HG03064 (cell line): ENCODE measurements at regions not wholly inside any gene's neighbourhood (a gene's known extent, or its start where the extent isn't known, plus 50 kb on each side); places are given as distances from the start of the nearest gene placed in this dataset.
"Not testable (repeated sequence)": the region's sequence is repeated elsewhere in the genome, so short reads cannot be mapped to it uniquely, and the experiment has no call there.

Experiments
- ATAC-seq: cut with Tn5 transposase; IDR thresholded peaks from one replicate; pipeline ENCODE4 v1.9.1; 2021; ENCODE audit warnings: low read depth; ENCODE audit not compliant: unreplicated experiment

DNA sequence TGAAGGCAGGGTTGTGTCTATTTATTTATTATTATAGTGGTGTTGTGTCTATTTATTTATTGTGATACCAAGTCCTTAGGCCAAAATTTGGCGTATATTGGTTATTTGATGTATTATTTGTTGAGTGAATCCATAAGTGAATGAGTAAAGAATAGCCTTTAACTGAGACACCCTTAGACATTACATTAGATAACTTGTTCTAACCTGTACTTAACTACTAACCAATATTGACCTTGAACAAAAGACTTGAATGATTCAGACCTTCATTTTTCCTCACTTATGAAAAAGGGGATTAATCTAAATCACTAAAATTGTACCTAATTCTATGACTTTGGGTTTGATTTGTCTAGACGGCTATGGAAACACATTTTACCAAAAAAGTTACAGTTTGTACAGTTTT, 370.5 kb downstream of the JRKL start:
- ATAC-seq, result no peak

DNA sequence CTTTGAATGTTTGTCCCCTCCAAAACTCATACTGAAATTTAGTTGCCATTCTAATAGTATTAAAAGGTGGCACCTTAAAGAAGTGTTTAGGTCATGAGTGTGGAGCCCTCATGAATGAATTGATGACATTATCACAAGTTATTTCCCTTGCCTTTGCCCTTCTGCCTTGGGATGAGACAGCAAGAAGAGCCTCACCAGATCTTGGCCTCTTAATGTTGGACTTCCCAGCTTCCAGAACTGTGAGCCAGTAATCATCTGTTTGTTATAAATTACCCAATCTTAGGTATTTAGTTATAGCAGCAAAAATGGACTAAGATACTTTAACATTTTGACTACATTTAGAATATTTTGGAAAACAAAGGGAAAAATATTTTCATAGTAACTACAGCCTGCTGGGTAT, 371.0 kb downstream of the JRKL start:
- ATAC-seq, result no peak

DNA sequence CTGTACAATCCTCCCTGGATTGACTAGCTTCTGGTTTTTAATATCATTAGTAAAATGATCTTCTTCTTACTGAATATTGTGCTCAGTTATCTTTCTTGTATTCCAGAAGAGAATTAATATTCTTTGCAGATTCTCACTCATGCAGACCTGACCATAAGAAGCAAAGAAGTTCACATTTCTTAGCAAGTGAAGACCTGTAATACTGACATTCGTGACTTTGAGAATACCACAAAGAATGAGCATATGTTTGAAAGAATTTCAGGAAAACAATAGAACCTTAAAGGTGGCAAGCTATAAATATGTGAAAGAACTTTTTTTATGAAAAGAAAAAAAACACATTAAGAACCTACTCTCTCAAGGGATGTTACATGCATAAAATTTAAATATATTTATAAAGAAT, 371.6 kb downstream of the JRKL start:
- ATAC-seq, result no peak

DNA sequence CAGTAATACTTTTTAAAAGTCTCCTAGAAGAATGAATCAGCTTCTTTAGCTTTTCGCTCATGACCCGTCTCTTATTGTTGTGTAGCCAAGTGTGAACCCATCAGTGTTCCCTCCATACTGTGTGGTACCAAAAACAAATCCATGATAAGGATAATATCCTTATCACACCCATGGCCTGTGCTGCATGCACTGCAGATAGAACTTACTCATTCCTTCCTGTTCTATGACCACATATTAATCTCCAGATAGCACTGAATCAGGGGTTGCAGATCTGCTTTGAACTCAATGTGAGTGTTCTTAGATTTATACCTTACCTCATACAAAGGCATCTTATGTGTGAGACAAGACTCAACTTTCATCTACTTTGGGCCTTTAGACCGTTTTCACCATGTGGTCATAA, 373.4 kb downstream of the JRKL start:
- ATAC-seq, result no peak

DNA sequence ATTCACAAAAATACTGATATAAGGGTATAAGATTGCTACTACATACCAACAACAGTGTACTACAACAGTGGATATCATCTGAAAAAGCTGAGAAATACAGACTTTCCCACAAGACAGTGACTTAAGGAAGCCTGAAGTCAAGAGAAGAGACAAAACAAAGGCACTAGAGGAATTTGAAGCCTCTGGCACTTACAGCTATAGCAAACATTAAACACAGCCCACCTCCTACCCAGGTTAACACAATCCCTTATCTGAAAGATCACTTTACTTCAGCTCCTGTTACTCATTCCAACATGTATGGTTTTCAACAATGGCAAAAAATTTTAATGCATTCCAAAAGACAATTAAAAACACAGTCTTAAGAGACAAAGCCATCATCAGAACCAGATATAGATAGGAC, 388.5 kb downstream of the JRKL start:
- ATAC-seq, result no peak

DNA sequence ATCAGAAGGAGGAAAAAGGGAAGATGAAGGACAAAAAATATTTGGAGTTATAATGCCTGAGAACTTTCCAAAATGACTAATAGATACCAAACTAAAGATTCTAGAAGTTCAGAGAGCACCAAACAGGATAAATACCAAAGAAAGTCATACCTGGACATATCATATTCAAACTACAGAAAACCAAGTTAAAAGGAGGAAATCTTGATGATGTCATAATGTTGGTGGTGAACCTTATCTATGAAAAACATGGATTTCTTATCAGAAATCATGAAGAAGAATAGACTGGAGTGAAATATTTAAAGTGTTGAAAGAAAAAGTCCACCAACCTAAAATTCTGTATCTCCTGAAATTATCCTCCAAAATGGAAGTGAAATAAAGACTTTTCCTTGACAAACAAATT, 389.2 kb downstream of the JRKL start:
- no peak for ATAC-seq

DNA sequence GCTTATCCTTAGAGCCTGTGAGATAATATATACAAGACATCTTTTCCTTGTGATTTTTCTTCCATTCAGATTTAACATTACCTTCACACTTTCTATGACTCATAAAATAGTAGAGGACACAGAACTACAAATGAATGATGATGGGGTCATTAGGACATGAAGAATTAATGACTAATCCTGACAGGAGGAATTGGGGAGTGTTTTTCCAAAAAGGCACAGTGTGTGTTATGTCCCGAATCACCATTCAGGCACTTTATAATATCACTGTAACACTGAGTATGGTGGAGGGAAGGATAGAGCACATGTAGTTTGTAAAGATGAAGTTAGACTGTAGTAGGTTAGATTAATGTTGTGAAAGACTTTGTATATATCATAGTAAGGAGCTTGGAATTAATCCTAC, 391.3 kb downstream of the JRKL start:
- no peak for ATAC-seq

DNA sequence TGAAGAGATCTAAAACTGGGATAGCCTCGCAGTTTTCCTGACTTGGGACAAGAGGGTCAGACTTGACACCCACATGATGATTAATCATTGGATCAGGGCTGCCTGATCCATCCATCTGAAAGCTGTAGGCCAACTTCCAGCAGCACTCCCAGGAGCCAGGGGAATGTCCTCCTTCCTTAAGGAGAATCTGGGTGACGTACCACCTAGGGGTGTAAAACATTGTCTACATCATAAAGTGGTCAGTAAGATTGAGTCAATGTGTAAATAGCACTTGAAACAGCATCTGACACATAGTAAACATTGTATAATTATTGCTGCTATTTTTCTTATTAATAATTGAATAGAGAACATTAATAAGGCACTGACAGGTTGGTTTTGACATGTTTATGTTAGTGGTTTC, 392.8 kb downstream of the JRKL start:
- ATAC-seq, result no peak

DNA sequence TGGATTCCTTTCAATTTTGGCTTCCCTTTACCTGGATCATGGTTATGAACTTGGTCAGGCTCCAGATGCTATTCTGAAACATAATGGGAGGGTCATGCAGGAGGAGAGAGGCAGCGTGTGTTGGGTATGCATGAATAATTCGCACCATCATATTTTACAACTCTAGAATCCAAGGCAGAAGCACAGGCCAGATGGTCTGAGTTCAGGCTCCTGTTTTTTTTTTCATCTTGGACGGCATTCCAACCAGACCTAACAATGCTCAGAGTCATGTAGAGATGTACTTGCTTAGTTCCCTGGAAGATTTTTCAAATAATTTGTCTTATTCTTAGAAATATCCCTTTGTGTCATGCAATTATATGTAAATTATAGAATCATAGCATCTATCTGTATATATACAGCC, 393.5 kb downstream of the JRKL start:
- ATAC-seq, result no peak

DNA sequence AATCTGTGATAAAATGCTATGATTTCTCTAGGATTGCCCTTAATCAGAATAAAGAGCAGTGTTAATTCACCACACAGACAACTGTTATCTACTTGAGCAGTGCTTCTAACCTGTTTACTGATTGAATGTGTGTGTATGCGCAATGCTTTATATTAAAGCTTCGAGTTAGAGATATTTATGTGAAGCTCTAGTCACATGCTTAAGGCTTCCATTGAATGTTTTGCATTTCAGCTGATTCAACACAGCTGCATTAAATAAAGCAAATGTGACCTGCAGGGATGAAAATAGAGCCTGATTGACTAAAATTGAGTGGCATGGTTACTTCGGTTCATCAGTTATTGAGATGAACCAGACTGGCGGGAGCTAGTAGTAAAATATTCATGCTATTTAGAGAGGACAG, 395.3 kb downstream of the JRKL start:
- ATAC-seq, result no peak

DNA sequence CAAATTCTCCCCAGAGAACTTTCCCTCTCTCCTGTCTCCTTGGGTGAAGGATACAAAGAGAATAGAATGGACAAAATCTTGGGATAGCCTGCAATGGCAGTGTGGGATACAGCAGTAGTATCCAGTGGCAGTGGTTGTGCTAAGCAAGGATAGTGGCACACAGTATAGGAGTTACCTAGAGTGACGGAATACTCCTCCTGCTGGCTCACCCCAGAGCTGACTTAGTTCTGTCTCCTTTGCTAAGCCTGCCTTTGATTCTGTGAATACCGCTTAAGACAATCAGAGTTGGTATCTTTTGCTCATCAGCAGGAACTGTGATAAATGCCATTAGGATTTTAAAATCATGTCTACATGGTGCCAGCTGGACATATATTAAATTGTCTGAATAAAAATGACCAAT, 404.3 kb downstream of the JRKL start:
- no peak for ATAC-seq

DNA sequence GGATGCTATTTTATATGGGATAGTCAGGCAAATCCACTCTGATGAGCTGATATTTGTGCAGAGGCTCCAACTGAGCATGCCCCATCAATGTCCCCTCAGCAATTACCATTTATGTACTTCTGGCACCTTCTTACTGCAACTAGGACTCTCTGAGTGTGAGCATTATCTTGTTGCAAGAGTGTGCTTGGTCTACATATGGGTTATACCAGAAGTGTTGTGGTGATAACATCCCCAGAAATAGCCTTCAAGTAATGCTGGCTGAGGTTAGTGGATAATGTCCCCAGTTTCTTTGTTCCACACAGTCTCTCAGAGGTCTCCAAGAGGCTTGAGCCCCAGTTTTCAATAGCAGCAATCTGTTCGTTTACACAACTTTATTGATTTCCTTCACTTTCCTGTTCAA, 408.6 kb downstream of the JRKL start:
- no peak for ATAC-seq

DNA sequence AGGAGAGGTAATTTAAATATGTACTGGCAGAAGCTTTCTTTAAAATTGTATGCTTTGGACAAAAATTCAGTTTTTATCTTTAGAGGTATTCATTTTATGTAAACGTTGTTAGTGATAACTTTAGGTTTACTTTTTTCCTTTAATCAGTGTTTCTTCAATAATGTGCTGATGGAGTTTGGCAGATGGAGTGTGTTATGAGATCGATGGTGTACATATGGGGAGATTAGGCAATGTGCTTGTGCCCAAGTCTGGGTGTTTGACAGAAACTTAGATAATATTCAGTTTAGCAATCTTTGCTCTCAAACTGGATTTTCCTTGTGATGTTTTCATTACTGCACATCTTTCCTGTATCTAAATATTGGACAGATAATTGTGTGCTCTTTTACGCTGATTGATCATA, 425.4 kb downstream of the JRKL start:
- ATAC-seq, result no peak

DNA sequence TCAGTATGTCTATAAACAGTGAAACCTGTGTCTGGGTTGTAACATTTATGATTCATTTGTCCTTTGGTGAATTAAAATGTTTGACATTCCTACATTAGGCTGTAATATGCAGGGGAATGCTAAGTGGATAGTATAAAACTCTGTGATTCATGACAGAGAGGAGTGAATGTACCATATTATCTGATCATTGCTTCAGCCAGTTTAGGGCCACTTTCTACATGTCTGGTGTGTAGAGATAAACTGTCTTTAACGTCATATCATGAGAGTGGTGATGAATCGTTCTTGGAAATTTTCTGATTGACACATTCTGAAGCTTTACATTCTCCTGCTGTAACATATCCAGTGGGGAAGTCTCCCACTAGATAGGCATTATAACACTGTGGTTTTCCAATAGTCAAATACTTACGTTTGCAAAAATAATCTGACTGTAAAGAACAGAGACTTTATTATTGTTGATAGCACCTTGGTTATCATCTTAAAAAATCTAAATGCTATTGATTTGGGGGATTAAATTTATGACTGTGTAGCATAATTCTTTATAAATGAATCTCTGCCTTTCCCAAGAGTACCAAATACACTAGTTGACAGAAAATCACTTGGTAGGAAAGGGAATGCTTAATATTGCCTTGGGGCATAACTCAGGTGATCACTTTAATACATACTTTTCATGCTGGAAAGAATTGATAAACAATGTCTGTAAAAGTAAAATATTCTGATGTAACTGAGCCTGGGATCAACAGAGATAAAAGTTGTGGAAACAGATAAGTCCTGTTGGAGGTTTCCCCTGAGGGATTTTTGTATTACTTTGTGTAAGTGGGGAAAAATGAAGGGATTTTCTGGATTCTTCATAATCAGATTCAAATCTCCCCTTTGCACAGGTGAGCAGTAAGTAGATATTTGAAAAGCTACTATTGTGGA, 427.9 kb downstream of the JRKL start:
- ATAC-seq, result no peak

DNA sequence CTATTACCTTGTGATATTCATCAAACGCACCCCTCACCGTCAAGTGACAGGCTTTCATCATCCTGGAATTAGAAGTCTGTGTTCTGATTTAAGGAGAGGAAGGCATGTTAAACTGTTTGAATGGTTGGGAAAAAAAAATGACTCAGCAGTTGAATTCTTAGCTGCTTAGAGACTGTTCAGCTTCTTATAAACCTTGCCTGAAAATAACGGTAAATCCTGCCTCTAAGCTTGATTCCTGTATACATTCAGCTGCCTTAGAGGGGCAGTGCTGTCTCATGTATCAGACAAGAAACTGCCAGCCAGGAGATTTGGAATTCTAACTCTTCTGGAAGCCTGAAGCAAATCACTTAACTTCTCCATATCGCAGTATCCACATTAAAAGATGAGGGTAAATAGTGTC, 437.4 kb downstream of the JRKL start:
- no peak for ATAC-seq

DNA sequence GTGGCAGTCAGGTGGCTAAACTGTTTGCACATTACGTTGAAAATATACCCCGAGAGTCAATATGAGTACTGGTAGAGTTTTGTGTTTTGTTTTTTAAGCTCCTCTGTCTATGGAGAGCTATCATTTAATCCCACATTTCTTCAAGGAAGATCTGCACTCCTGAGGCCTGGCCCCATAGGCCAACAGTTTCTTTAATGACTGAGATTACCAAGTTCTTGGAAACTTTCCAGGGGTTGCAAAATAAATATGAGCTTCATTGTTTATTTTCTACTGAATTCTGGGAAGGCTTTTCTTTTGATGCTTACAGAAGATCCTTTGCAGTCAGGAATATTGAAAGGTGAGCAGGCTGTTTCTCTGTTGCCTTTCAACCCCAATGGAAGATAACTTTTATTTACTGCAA, 452.0 kb downstream of the JRKL start:
- no peak for ATAC-seq

DNA sequence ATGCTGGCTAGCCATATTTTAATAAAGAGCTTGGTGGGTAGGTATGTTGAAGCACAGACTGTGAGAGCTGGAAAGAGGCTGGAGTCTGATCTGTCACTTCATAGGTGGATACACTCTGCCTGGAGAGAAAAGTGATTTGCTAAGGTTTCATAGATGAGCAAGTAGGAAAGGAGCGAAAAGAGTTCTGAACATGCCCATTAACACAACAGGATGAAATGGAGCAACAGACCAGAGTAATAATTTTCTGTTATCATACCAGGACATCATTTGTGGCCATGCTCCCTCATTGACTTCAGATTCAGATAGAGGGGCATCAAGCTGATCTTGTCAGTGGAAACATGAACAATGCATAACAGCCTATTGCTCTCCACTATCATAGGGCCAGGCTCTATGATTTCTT, 452.9 kb downstream of the JRKL start:
- no peak for ATAC-seq

DNA sequence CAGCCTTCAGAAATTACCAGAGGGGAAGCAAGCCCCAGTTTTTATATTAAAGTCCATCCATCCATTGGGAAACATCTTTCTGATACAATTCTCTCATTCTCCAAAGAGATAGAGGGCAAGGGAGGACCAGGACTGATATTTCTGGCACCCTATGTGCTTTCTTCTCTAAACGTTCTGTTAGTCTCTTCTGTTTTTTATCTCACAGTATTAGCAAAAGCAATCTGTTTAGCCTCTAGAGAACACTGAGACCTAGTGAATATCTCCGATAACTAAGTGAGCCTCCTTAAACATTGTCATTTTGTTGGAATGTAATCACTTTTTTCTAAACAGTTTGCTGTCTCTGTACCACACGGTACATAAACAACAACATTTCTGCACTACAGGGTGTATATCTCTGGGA, 464.6 kb downstream of the JRKL start:
- no peak for ATAC-seq

DNA sequence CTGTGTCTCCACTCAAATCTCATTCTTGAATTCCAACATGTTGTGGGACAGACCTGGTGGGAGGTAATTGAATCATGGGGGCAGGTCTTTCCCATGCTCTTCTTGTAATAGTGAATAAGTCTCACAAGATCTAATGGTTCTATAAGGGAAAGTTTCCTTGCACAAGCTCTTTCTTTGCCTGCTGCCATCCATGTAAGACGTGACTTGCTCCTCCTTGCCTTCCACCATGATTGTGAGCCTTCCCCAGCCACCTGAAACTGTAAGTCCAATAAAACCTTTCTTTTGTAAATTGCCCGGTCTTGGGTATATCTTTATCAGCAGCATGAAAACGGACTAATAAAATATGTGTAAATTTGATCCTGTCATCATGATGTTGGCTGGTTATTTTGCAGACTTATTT, 471.9 kb downstream of the JRKL start:
- not testable (repeated sequence) for ATAC-seq

DNA sequence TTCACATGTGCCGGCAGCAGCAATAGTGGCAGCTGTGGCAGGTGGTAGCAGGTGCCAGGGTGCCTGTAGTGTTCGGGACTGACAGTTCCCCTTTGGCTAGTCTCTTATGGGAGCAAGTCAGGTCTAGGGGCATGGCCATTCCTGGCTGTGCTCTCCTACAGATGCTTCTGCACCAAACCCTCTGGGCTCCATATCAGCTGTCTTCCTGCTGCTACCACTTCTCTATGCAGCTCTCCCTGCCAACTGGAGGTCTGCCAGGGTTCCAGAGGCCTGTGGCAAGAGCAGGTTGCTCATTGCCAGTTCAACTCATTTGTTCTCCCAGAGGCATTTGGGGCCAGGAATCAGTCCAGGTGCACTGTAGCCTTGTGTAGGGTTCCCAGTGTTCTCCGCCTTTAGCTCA, 473.7 kb downstream of the JRKL start:
- no peak for ATAC-seq

DNA sequence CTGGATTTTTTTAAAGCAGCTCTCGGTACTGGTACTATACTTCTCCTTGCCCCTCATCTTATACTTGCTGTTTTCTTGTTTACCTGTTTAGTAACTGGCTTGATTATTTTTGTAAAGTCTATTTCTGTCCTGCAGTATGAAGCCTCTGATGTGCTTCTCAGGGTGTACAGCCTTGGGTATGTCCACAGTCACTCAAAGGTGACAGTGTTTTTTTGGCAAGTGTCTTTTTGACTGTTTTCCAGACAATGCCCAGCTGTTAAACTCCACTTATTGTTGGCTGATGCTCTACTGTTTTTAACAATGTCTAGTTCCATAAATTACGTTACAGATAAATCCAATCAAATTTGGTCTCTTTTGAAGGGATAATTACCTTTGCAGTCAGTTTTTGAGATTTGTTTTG, 475.2 kb downstream of the JRKL start:
- ATAC-seq, result no peak

DNA sequence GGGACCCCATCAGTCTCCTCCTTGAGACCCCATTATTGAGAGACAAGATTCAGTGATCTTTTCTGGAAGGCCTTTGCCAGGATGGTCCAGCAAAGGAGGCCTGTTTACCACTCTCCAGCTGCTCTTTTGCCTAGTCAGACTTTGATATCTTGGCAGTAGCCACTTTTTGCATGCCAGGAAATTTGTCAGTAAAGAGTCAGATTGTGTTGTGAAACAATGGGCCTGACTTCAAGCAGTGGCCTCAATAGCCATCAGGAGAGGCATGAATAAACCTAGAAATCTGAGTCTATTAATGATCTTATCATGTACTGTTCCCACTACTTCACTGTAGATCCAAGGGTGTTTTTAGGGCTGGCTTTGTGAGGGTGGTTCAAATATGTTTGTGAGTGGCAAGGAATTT, 479.4 kb downstream of the JRKL start:
- no peak for ATAC-seq

DNA sequence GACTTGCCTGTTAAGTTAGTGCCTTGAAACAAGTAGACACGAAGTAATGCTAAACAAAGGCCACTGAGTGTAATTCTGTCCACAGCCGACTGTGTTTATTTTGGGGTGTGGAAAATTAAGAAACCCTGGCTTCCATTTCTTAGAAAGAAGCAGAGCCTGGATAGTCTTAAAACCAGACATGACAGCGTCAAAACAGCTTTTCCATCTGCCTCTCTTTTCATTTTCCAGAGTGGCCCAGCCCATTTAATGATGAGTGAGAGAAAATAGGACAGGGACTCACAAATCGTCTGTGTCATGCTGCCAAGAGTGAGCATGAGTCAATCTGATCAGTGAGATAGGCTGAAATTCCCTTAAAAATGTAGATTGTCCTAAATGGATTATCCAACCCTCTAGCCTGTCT, 485.9 kb downstream of the JRKL start:
- no peak for ATAC-seq
